HG03521 (cell line): ENCODE measurements at regions not wholly inside any gene's neighbourhood (a gene's known extent, or its start where the extent isn't known, plus 50 kb on each side); places are given as distances from the start of the nearest gene placed in this dataset.
A peak's percentile ranks its signal among the peaks of the same experiment; 100 is the strongest.

ENCODE experiments used
- ATAC-seq: cut with Tn5 transposase; IDR thresholded peaks from one replicate; pipeline ENCODE4 v1.9.1; 2021; ENCODE audit warnings: mild to moderate bottlenecking, moderate library complexity; ENCODE audit not compliant: unreplicated experiment

GRCh38 chr13:73972545-73972944 is 161.7 kb downstream of the KLF12 start:
- no peak for ATAC-seq

- ATAC-seq: no peak
Observed at GRCh38 chr13:73971481-73971880, 162.7 kb downstream of the KLF12 start.

- ATAC-seq: no peak
Observed at GRCh38 chr13:73970421-73971055, 163.7 kb downstream of the KLF12 start.

GRCh38 chr13:73967397-73968165 is 166.6 kb downstream of the KLF12 start:
- peak; percentile 99 for ATAC-seq

- no peak for ATAC-seq
Observed at GRCh38 chr13:73966331-73966730, 167.9 kb downstream of the KLF12 start.

GRCh38 chr13:73962284-73962683 is 171.9 kb downstream of the KLF12 start:
- no peak for ATAC-seq

- no peak for ATAC-seq
Observed at GRCh38 chr13:73961181-73961580, 173.0 kb downstream of the KLF12 start.

GRCh38 chr13:73960474-73960873 is 173.7 kb downstream of the KLF12 start:
- no peak for ATAC-seq

- no peak for ATAC-seq
Observed at GRCh38 chr13:73958657-73959397, 175.4 kb downstream of the KLF12 start.

- no peak for ATAC-seq
Observed at GRCh38 chr13:73957889-73958288, 176.3 kb downstream of the KLF12 start.

GRCh38 chr13:73956795-73957408 is 177.3 kb downstream of the KLF12 start:
- ATAC-seq: no peak

GRCh38 chr13:73955977-73956500 is 178.2 kb downstream of the KLF12 start:
- no peak for ATAC-seq

- ATAC-seq: no peak
Observed at GRCh38 chr13:73954808-73955207, 179.4 kb downstream of the KLF12 start.

GRCh38 chr13:73952648-73953047 is 181.6 kb downstream of the KLF12 start:
- ATAC-seq: no peak

- ATAC-seq: no peak
Observed at GRCh38 chr13:73948848-73949529, 185.2 kb downstream of the KLF12 start.

GRCh38 chr13:73945871-73946270 is 188.3 kb downstream of the KLF12 start:
- no peak for ATAC-seq

- ATAC-seq: no peak
Observed at GRCh38 chr13:73945382-73945781, 188.8 kb downstream of the KLF12 start.

GRCh38 chr13:73943965-73944233 is 190.3 kb downstream of the KLF12 start:
- ATAC-seq: no peak

- ATAC-seq: peak; percentile 84
Observed at GRCh38 chr13:73943137-73943964, 190.9 kb downstream of the KLF12 start.

- no peak for ATAC-seq
Observed at GRCh38 chr13:73941752-73942151, 192.5 kb downstream of the KLF12 start.
